ENCODE measurements at regions not wholly inside any gene's neighbourhood (a gene's known extent, or its start where the extent isn't known, plus 50 kb on each side); places are given as distances from the start of the nearest gene placed in this dataset.

GRCh38 chr20:53748176-53748575 is 154.5 kb upstream of the ZNF217 start:
- H2AFZ ChIP-seq (ENCODE audit: low read depth, low read length), result no peak overlapping the region
- H3K18ac ChIP-seq (ENCODE audit: low read depth in 1 of 2, low read length in 2 of 2), result no peak overlapping the region
- H3K4me2 ChIP-seq (ENCODE audit: low read length, poor library complexity, severe bottlenecking), result no peak overlapping the region
- no peak overlapping the region for H4K91ac ChIP-seq (ENCODE audit: low read length)
- H3K27me3 ChIP-seq (ENCODE audit: control insufficient read depth in 1 of 2, insufficient read depth in 1 of 2, low read length in 2 of 2), result no peaks in the 10 kb centered on the region
- H3K36me3 ChIP-seq (ENCODE audit: control insufficient read depth in 1 of 2, insufficient read depth in 2 of 2, low read depth in 1 of 2, low read length in 2 of 2), result no peaks in the 10 kb centered on the region
- no peak overlapping the region for H2BK5ac ChIP-seq (ENCODE audit: low read depth, low read length, poor library complexity, severe bottlenecking)
- H3K79me1 ChIP-seq (replicated peaks; ENCODE audit: low read length, poor library complexity, severe bottlenecking), result no peaks in the 10 kb centered on the region
- no peak overlapping the region for H3K9ac ChIP-seq (ENCODE audit: low read length)
- H3K23ac ChIP-seq (ENCODE audit: low read length in 2 of 2), result no peak overlapping the region
- no peak overlapping the region for H2AK5ac ChIP-seq (ENCODE audit: low read length, severe bottlenecking)
- peaks cover 7% of the 10 kb centered on the region for H3K4me1 ChIP-seq (ENCODE audit: control insufficient read depth, insufficient read depth, low read depth, low read length)
- no peak overlapping the region for H2BK12ac ChIP-seq (ENCODE audit: low read length in 2 of 2)
- no peak overlapping the region for H4K8ac ChIP-seq (ENCODE audit: low read length)
- H2BK15ac ChIP-seq (ENCODE audit: low read depth, poor library complexity, severe bottlenecking), result no peak overlapping the region
- H2BK120ac ChIP-seq (ENCODE audit: low read depth, low read length), result no peak overlapping the region
- H3K4ac ChIP-seq (ENCODE audit: low read depth in 1 of 2, low read length in 2 of 2), result no peak overlapping the region
- H3K9me3 ChIP-seq (ENCODE audit: control insufficient read depth, low read length), result no peaks in the 10 kb centered on the region
- 100% methylated on average over 2 of the region's 2 CpGs for WGBS
- DNase-seq, result no peak
- H3K27ac ChIP-seq (ENCODE audit: low read length, poor library complexity, severe bottlenecking), result peak overlapping the region; percentile 65
- no peak overlapping the region for H3K4me3 ChIP-seq (ENCODE audit: insufficient read depth in 1 of 2, low read depth in 1 of 2, low read length in 2 of 2)
- H3K14ac ChIP-seq (ENCODE audit: low read length in 2 of 2), result no peak overlapping the region

GRCh38 chr20:53743607-53744260 is 150.1 kb upstream of the ZNF217 start:
- H3K4me2 ChIP-seq (ENCODE audit: low read length, poor library complexity, severe bottlenecking), result no peak overlapping the region
- no peak overlapping the region for H2BK120ac ChIP-seq (ENCODE audit: low read depth, low read length)
- no peaks in the 10 kb centered on the region for H3K27me3 ChIP-seq (ENCODE audit: control insufficient read depth in 1 of 2, insufficient read depth in 1 of 2, low read length in 2 of 2)
- no peak for DNase-seq
- no peak overlapping the region for H2AFZ ChIP-seq (ENCODE audit: low read depth, low read length)
- H3K9me3 ChIP-seq (ENCODE audit: control insufficient read depth, low read length), result no peaks in the 10 kb centered on the region
- no peaks in the 10 kb centered on the region for H3K79me1 ChIP-seq (replicated peaks; ENCODE audit: low read length, poor library complexity, severe bottlenecking)
- H2AK5ac ChIP-seq (ENCODE audit: low read length, severe bottlenecking), result no peak overlapping the region
- H3K36me3 ChIP-seq (ENCODE audit: control insufficient read depth in 1 of 2, insufficient read depth in 2 of 2, low read depth in 1 of 2, low read length in 2 of 2), result no peaks in the 10 kb centered on the region
- H2BK5ac ChIP-seq (ENCODE audit: low read depth, low read length, poor library complexity, severe bottlenecking), result no peak overlapping the region
- no peak overlapping the region for H3K4me3 ChIP-seq (ENCODE audit: insufficient read depth in 1 of 2, low read depth in 1 of 2, low read length in 2 of 2)
- no peak overlapping the region for H4K91ac ChIP-seq (ENCODE audit: low read length)
- no peak overlapping the region for H3K9ac ChIP-seq (ENCODE audit: low read length)
- WGBS, result 86% methylated on average over 9 of the region's 12 CpGs
- no peak overlapping the region for H3K4ac ChIP-seq (ENCODE audit: low read depth in 1 of 2, low read length in 2 of 2)
- no peak overlapping the region for H3K27ac ChIP-seq (ENCODE audit: low read length, poor library complexity, severe bottlenecking)
- no peak overlapping the region for H3K18ac ChIP-seq (ENCODE audit: low read depth in 1 of 2, low read length in 2 of 2)
- H2BK12ac ChIP-seq (ENCODE audit: low read length in 2 of 2), result no peak overlapping the region
- H4K8ac ChIP-seq (ENCODE audit: low read length), result no peak overlapping the region
- peaks cover 2% of the 10 kb centered on the region for H3K4me1 ChIP-seq (ENCODE audit: control insufficient read depth, insufficient read depth, low read depth, low read length)
- no peak overlapping the region for H3K14ac ChIP-seq (ENCODE audit: low read length in 2 of 2)
- H3K23ac ChIP-seq (ENCODE audit: low read length in 2 of 2), result no peak overlapping the region
- H2BK15ac ChIP-seq (ENCODE audit: low read depth, poor library complexity, severe bottlenecking), result no peak overlapping the region

GRCh38 chr20:53742685-53743081 is 149.0 kb upstream of the ZNF217 start:
- Histone ChIP-seq H3K4me2 (ENCODE audit: low read length, poor library complexity, severe bottlenecking) (no peak overlapping the region), H4K91ac (ENCODE audit: low read length) (no peak overlapping the region), H3K36me3 (ENCODE audit: control insufficient read depth in 1 of 2, insufficient read depth in 2 of 2, low read depth in 1 of 2, low read length in 2 of 2) (no peaks in the 10 kb centered on the region), H2AFZ (ENCODE audit: low read depth, low read length) (no peak overlapping the region), H2BK12ac (ENCODE audit: low read length in 2 of 2) (no peak overlapping the region), H3K23ac (ENCODE audit: low read length in 2 of 2) (no peak overlapping the region), H2AK5ac (ENCODE audit: low read length, severe bottlenecking) (no peak overlapping the region), H3K18ac (ENCODE audit: low read depth in 1 of 2, low read length in 2 of 2) (no peak overlapping the region), H3K79me1 (replicated peaks; ENCODE audit: low read length, poor library complexity, severe bottlenecking) (no peaks in the 10 kb centered on the region), H3K14ac (ENCODE audit: low read length in 2 of 2) (no peak overlapping the region), H3K4ac (ENCODE audit: low read depth in 1 of 2, low read length in 2 of 2) (no peak overlapping the region), H2BK120ac (ENCODE audit: low read depth, low read length) (no peak overlapping the region), H3K9ac (ENCODE audit: low read length) (no peak overlapping the region), H3K27me3 (ENCODE audit: control insufficient read depth in 1 of 2, insufficient read depth in 1 of 2, low read length in 2 of 2) (no peaks in the 10 kb centered on the region), H2BK5ac (ENCODE audit: low read depth, low read length, poor library complexity, severe bottlenecking) (no peak overlapping the region), H3K27ac (ENCODE audit: low read length, poor library complexity, severe bottlenecking) (no peak overlapping the region), H3K4me1 (ENCODE audit: control insufficient read depth, insufficient read depth, low read depth, low read length) (peaks cover 6% of the 10 kb centered on the region), H3K9me3 (ENCODE audit: control insufficient read depth, low read length) (no peaks in the 10 kb centered on the region), H3K4me3 (ENCODE audit: insufficient read depth in 1 of 2, low read depth in 1 of 2, low read length in 2 of 2) (no peak overlapping the region), H4K8ac (ENCODE audit: low read length) (no peak overlapping the region), H2BK15ac (ENCODE audit: low read depth, poor library complexity, severe bottlenecking) (no peak overlapping the region)
- DNase-seq, result no peak
- WGBS, result 100% methylated on average over 1 of the region's 3 CpGs

GRCh38 chr20:53741726-53742028 is 148.0 kb upstream of the ZNF217 start:
- H3K4ac ChIP-seq (ENCODE audit: low read depth in 1 of 2, low read length in 2 of 2), result no peak overlapping the region
- H3K9ac ChIP-seq (ENCODE audit: low read length), result no peak overlapping the region
- no peak for DNase-seq
- no peak overlapping the region for H2AK5ac ChIP-seq (ENCODE audit: low read length, severe bottlenecking)
- no peaks in the 10 kb centered on the region for H3K27me3 ChIP-seq (ENCODE audit: control insufficient read depth in 1 of 2, insufficient read depth in 1 of 2, low read length in 2 of 2)
- H3K36me3 ChIP-seq (ENCODE audit: control insufficient read depth in 1 of 2, insufficient read depth in 2 of 2, low read depth in 1 of 2, low read length in 2 of 2), result no peaks in the 10 kb centered on the region
- no peak overlapping the region for H2BK15ac ChIP-seq (ENCODE audit: low read depth, poor library complexity, severe bottlenecking)
- no peaks in the 10 kb centered on the region for H3K9me3 ChIP-seq (ENCODE audit: control insufficient read depth, low read length)
- no peak overlapping the region for H2BK12ac ChIP-seq (ENCODE audit: low read length in 2 of 2)
- peaks cover 6% of the 10 kb centered on the region for H3K4me1 ChIP-seq (ENCODE audit: control insufficient read depth, insufficient read depth, low read depth, low read length)
- no peak overlapping the region for H2AFZ ChIP-seq (ENCODE audit: low read depth, low read length)
- no peaks in the 10 kb centered on the region for H3K79me1 ChIP-seq (replicated peaks; ENCODE audit: low read length, poor library complexity, severe bottlenecking)
- H3K23ac ChIP-seq (ENCODE audit: low read length in 2 of 2), result no peak overlapping the region
- WGBS, result 98% methylated on average over 2 of the region's 3 CpGs
- H3K4me3 ChIP-seq (ENCODE audit: insufficient read depth in 1 of 2, low read depth in 1 of 2, low read length in 2 of 2), result no peak overlapping the region
- H3K4me2 ChIP-seq (ENCODE audit: low read length, poor library complexity, severe bottlenecking), result no peak overlapping the region
- no peak overlapping the region for H2BK5ac ChIP-seq (ENCODE audit: low read depth, low read length, poor library complexity, severe bottlenecking)
- H2BK120ac ChIP-seq (ENCODE audit: low read depth, low read length), result no peak overlapping the region
- no peak overlapping the region for H3K14ac ChIP-seq (ENCODE audit: low read length in 2 of 2)
- H4K91ac ChIP-seq (ENCODE audit: low read length), result no peak overlapping the region
- no peak overlapping the region for H3K18ac ChIP-seq (ENCODE audit: low read depth in 1 of 2, low read length in 2 of 2)
- H4K8ac ChIP-seq (ENCODE audit: low read length), result no peak overlapping the region
- H3K27ac ChIP-seq (ENCODE audit: low read length, poor library complexity, severe bottlenecking), result no peak overlapping the region
